ENCODE measurements at regions not wholly inside any gene's neighbourhood (a gene's known extent, or its start where the extent isn't known, plus 50 kb on each side); places are given as distances from the start of the nearest gene placed in this dataset.
"Not testable (repeated sequence)": the region's sequence is repeated elsewhere in the genome, so short reads cannot be mapped to it uniquely, and the experiment has no call there.

- DNase-seq: no peak
- in situ Hi-C loops (cut with HindIII; ENCODE audit: low pct_ligation_motif_present, low pct_unique_long_range_greater_than_20kb, low sequenced_read_pairs): no loop called here
Observed at GRCh38 chr4:126183206-126183605, 868.5 kb downstream of the FAT4 start.

- DNase-seq: no peak
- in situ Hi-C loops (cut with HindIII; ENCODE audit: low pct_ligation_motif_present, low pct_unique_long_range_greater_than_20kb, low sequenced_read_pairs): no loop called here
Observed at GRCh38 chr4:126191536-126191935, 876.8 kb downstream of the FAT4 start.

GRCh38 chr4:126192506-126192905, 877.8 kb downstream of the FAT4 start:
- no peak for DNase-seq
- in situ Hi-C loops (cut with HindIII; ENCODE audit: low pct_ligation_motif_present, low pct_unique_long_range_greater_than_20kb, low sequenced_read_pairs): no loop called here

GRCh38 chr4:126201251-126202138, 886.7 kb downstream of the FAT4 start:
- DNase-seq; in situ Hi-C loops (cut with HindIII; ENCODE audit: low pct_ligation_motif_present, low pct_unique_long_range_greater_than_20kb, low sequenced_read_pairs): not testable (repeated sequence)

GRCh38 chr4:126202226-126202625, 887.5 kb downstream of the FAT4 start:
- DNase-seq: no peak
- in situ Hi-C loops (cut with HindIII; ENCODE audit: low pct_ligation_motif_present, low pct_unique_long_range_greater_than_20kb, low sequenced_read_pairs): no loop called here

- no peak for DNase-seq
- in situ Hi-C loops (cut with HindIII; ENCODE audit: low pct_ligation_motif_present, low pct_unique_long_range_greater_than_20kb, low sequenced_read_pairs): no loop called here
Observed at GRCh38 chr4:126207910-126208309, 893.2 kb downstream of the FAT4 start.

- no peak for DNase-seq
Observed at GRCh38 chr4:126209147-126209546, 894.4 kb downstream of the FAT4 start.

GRCh38 chr4:126213996-126214395, 899.2 kb downstream of the FAT4 start:
- in situ Hi-C loops (cut with HindIII; ENCODE audit: low pct_ligation_motif_present, low pct_unique_long_range_greater_than_20kb, low sequenced_read_pairs): no loop called here

More at GRCh38 chr4:126209147-126209546, 894.4 kb downstream of the FAT4 start:
- in situ Hi-C loops (cut with HindIII; ENCODE audit: low pct_ligation_motif_present, low pct_unique_long_range_greater_than_20kb, low sequenced_read_pairs): no loop called here

GRCh38 chr4:126215759-126216158, 901.0 kb downstream of the FAT4 start:
- DNase-seq: no peak
- in situ Hi-C loops (cut with HindIII; ENCODE audit: low pct_ligation_motif_present, low pct_unique_long_range_greater_than_20kb, low sequenced_read_pairs): no loop called here

More at GRCh38 chr4:126213996-126214395, 899.2 kb downstream of the FAT4 start:
- peak; percentile 27 for DNase-seq

GRCh38 chr4:126216611-126217010, 901.9 kb downstream of the FAT4 start:
- in situ Hi-C loops (cut with HindIII; ENCODE audit: low pct_ligation_motif_present, low pct_unique_long_range_greater_than_20kb, low sequenced_read_pairs): no loop called here

GRCh38 chr4:126221282-126221681, 906.5 kb downstream of the FAT4 start:
- in situ Hi-C loops (cut with HindIII; ENCODE audit: low pct_ligation_motif_present, low pct_unique_long_range_greater_than_20kb, low sequenced_read_pairs): no loop called here

More at GRCh38 chr4:126216611-126217010, 901.9 kb downstream of the FAT4 start:
- DNase-seq: no peak

GRCh38 chr4:126221717-126222340, 907.1 kb downstream of the FAT4 start:
- no peak for DNase-seq
- in situ Hi-C loops (cut with HindIII; ENCODE audit: low pct_ligation_motif_present, low pct_unique_long_range_greater_than_20kb, low sequenced_read_pairs): no loop called here

More at GRCh38 chr4:126221282-126221681, 906.5 kb downstream of the FAT4 start:
- DNase-seq: no peak

- peak; percentile 10 for DNase-seq
- in situ Hi-C loops (cut with HindIII; ENCODE audit: low pct_ligation_motif_present, low pct_unique_long_range_greater_than_20kb, low sequenced_read_pairs): no loop called here
Observed at GRCh38 chr4:126223784-126224407, 909.1 kb downstream of the FAT4 start.

- no peak for DNase-seq
- in situ Hi-C loops (cut with HindIII; ENCODE audit: low pct_ligation_motif_present, low pct_unique_long_range_greater_than_20kb, low sequenced_read_pairs): no loop called here
Observed at GRCh38 chr4:126227428-126227827, 912.7 kb downstream of the FAT4 start.

- no peak for DNase-seq
- in situ Hi-C loops (cut with HindIII; ENCODE audit: low pct_ligation_motif_present, low pct_unique_long_range_greater_than_20kb, low sequenced_read_pairs): no loop called here
Observed at GRCh38 chr4:126230269-126230668, 915.5 kb downstream of the FAT4 start.

- DNase-seq: no peak
- in situ Hi-C loops (cut with HindIII; ENCODE audit: low pct_ligation_motif_present, low pct_unique_long_range_greater_than_20kb, low sequenced_read_pairs): no loop called here
Observed at GRCh38 chr4:126233483-126233882, 918.7 kb downstream of the FAT4 start.

GRCh38 chr4:126238013-126238412, 923.3 kb downstream of the FAT4 start:
- in situ Hi-C loops (cut with HindIII; ENCODE audit: low pct_ligation_motif_present, low pct_unique_long_range_greater_than_20kb, low sequenced_read_pairs): no loop called here

GRCh38 chr4:126241634-126242033, 926.9 kb downstream of the FAT4 start:
- no peak for DNase-seq
- in situ Hi-C loops (cut with HindIII; ENCODE audit: low pct_ligation_motif_present, low pct_unique_long_range_greater_than_20kb, low sequenced_read_pairs): no loop called here

More at GRCh38 chr4:126238013-126238412, 923.3 kb downstream of the FAT4 start:
- no peak for DNase-seq

GRCh38 chr4:126242679-126243390, 928.1 kb downstream of the FAT4 start:
- in situ Hi-C loops (cut with HindIII; ENCODE audit: low pct_ligation_motif_present, low pct_unique_long_range_greater_than_20kb, low sequenced_read_pairs): no loop called here
- no peak for DNase-seq
